ENCODE measurements at regions not wholly inside any gene's neighbourhood (a gene's known extent, or its start where the extent isn't known, plus 50 kb on each side); places are given as distances from the start of the nearest gene placed in this dataset.
A peak's percentile ranks its signal among the peaks of the same experiment; 100 is the strongest.

DNA sequence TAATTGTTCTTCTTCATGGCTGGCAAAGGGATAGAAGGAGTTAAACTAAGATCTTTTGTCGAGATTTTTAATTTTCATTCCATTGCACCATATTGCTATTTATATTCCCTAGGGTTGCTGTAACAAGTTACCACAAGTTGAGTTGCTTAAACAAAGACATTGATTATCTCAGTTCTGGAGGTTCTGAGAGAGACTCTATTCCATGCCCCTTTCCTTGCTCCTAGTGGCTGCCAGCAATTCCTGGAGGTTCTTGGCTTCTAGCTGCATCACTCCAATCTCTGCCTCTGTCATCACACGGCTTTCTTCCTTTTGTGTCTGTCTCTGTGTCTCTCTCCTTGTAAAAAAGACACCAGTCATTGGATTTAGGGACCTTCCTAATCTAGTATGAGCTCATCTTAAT, 136.6 kb upstream of the DAB2 start:
- Histone ChIP-seq H3K4me1 (no peaks in the 10 kb centered on the region), H3K9me3 (no peaks in the 10 kb centered on the region), H3K27me3 (no peaks in the 10 kb centered on the region), H3K4me3 (no peak overlapping the region), H3K27ac (no peak overlapping the region), H3K36me3 (no peaks in the 10 kb centered on the region)
- no peak for TF ChIP-seq CTCF (IDR thresholded peaks at IDR 0.05)
- intact Hi-C loops (cut with DNase I) = no loop called here
- DNase-seq (ENCODE audit: low spot score in 2 of 2) = no peak

DNA sequence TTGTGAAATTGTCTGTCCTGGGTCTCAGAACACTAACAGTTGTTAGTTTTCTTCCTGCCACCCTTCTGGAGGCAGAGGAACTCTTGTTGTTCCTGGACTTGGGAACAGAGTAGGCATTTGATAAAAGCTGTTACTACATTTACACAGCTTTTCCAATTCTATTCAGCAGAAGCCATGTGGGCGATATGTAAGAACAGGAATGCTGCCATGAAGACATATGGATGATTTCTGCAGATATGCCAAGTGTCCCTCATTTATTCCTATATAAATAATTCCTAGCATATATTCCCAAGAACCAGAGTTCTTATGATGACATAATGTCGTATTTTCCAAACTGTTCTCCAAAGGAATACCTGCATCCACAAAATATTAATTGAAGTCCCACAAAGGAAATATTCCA, 135.9 kb upstream of the DAB2 start:
- Histone ChIP-seq H3K4me1 (no peaks in the 10 kb centered on the region), H3K36me3 (no peaks in the 10 kb centered on the region), H3K9me3 (no peaks in the 10 kb centered on the region), H3K4me3 (no peak overlapping the region), H3K27ac (no peak overlapping the region), H3K27me3 (no peaks in the 10 kb centered on the region)
- no peak for DNase-seq (ENCODE audit: low spot score in 2 of 2)
- intact Hi-C loops (cut with DNase I) = no loop called here
- no peak for TF ChIP-seq CTCF (IDR thresholded peaks at IDR 0.05)

- no peaks in the 10 kb centered on the region for H3K27me3 ChIP-seq
- DNase-seq (ENCODE audit: low spot score in 2 of 2) = no peak
- no peaks in the 10 kb centered on the region for H3K4me1 ChIP-seq
- no peaks in the 10 kb centered on the region for H3K36me3 ChIP-seq
- intact Hi-C loops (cut with DNase I) = no loop called here
- no peaks in the 10 kb centered on the region for H3K9me3 ChIP-seq
- H3K27ac ChIP-seq = no peak overlapping the region
- no peak for TF ChIP-seq CTCF (IDR thresholded peaks at IDR 0.05)
- no peak overlapping the region for H3K4me3 ChIP-seq
Observed at GRCh38 chr5:39559923-39560322, 135.1 kb upstream of the DAB2 start.

DNA sequence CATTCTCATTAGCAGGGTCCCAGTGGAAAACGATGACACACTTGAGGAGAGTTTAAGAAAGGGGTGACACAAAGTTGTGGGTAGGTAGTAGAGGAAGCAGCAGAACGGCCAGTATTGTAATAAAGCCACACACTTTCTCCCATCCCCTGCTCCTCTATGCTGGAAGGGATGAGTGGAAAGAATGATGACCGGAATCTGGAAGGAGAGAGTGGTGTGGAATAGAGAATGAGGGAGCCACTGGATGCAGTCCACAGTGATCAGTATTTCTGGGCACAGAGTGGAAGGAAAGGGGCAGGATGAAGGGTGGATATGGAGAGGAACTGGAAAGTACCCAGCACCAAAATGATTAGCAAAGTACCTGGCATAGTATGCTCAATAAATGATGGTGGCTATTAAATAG, 133.8 kb upstream of the DAB2 start:
- DNase-seq (ENCODE audit: low spot score in 2 of 2) = no peak
- Histone ChIP-seq H3K36me3 (no peaks in the 10 kb centered on the region), H3K27me3 (no peaks in the 10 kb centered on the region), H3K9me3 (no peaks in the 10 kb centered on the region), H3K27ac (no peak overlapping the region), H3K4me1 (no peaks in the 10 kb centered on the region), H3K4me3 (no peak overlapping the region)
- no peak for TF ChIP-seq CTCF (IDR thresholded peaks at IDR 0.05)
- intact Hi-C loops (cut with DNase I) = no loop called here

GRCh38 chr5:39555788-39556187, 131.0 kb upstream of the DAB2 start:
- Histone ChIP-seq H3K4me1 (no peaks in the 10 kb centered on the region), H3K4me3 (no peak overlapping the region), H3K27me3 (no peaks in the 10 kb centered on the region), H3K9me3 (no peaks in the 10 kb centered on the region), H3K27ac (no peak overlapping the region), H3K36me3 (no peaks in the 10 kb centered on the region)
- intact Hi-C loops (cut with DNase I) = no loop called here
- TF ChIP-seq CTCF (IDR thresholded peaks at IDR 0.05) = no peak
- DNase-seq (ENCODE audit: low spot score in 2 of 2) = no peak

DNA sequence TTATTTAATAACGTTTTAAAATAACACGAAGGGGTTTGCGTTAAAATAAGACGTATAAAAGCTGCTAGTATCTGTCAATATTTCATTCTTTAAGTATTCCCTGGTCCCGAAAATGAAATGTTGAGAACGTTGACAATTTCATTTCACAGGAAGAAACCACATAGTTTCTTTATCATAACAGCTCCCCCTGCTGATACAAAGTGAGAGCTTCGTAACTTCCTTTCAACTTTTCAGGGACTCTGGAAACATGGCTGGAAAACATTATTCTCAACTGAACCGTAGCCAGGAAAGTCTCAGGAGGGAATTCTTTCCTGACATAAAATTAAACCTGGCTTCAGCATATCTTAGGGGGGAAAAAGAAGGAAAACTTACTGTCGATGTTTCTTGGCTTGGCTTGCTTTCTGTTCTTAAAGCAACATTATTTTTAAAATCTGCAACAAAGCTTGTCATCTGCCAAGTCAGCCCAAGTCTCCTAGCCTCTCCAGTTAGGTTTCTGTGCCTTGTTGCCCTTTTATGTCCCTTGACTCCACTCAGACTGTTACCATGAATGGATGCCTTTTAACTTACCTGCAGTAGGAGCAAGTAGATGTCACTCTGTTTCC, 122.9 kb upstream of the DAB2 start:
- no peak overlapping the region for H3K4me3 ChIP-seq
- no peak overlapping the region for H3K27ac ChIP-seq
- H3K4me1 ChIP-seq = peaks cover 0 to 6% of the 10 kb centered on the region in 2 donors
- no peaks in the 10 kb centered on the region for H3K9me3 ChIP-seq
- intact Hi-C loops (cut with DNase I) = loop anchor here (1.0 kb wide), 1 partner anchor 171 kb away; no protein-coding TSS in a partner anchor
- DNase-seq (ENCODE audit: low spot score in 2 of 2) = peak in 1 of 2 donors; percentile 70
- H3K36me3 ChIP-seq = no peaks in the 10 kb centered on the region
- H3K27me3 ChIP-seq = no peaks in the 10 kb centered on the region
- TF ChIP-seq CTCF (IDR thresholded peaks at IDR 0.05) = peak; percentile 44 to 71 (median 61)

All from ascending aorta (tissue), 2 donors.